Right atrium auricular region (tissue), 2 donors: ENCODE measurements at regions not wholly inside any gene's neighbourhood (a gene's known extent, or its start where the extent isn't known, plus 50 kb on each side); places are given as distances from the start of the nearest gene placed in this dataset.

Source experiments
- DNase-seq: peaks from one replicate; pipeline ENCODE4 v3.0.0-alpha.2; 2019; ENCODE audit warnings: low spot score
- H3K27ac ChIP-seq, 2 donors: fragments of 200-600 bp; sonication (generic); 1 replicate in 1 of 2; 2 replicates in 1 of 2; pipeline ENCODE4 v1.5.1; 2016 to 2019
- H3K27me3 ChIP-seq, 2 donors: fragments of 200-600 bp; sonication (generic); one replicate each; pipeline versions ENCODE4 v1.5.1 to v1.6.0; 2017 to 2019
- H3K36me3 ChIP-seq: fragments of 200-600 bp; sonication (generic); one replicate; pipeline ENCODE4 v1.5.1; 2016
- H3K4me1 ChIP-seq, 2 donors: fragments of 200-600 bp; sonication (generic); one replicate each; pipeline versions ENCODE4 v1.5.1 to v1.6.0; 2017 to 2019
- H3K4me3 ChIP-seq, 2 donors: fragments of 200-600 bp; sonication (generic); 1 replicate in 1 of 2; 2 replicates in 1 of 2; pipeline ENCODE4 v1.5.1; 2017 to 2019; ENCODE audit warnings: mild to moderate bottlenecking in 1 of 2, moderate library complexity in 1 of 2
- H3K9me3 ChIP-seq, 2 donors: fragments of 200-600 bp; sonication (generic); one replicate each; pipeline ENCODE4 v1.5.1; 2019
- CTCF ChIP-seq, 2 donors: fragments of 200-600 bp; sonication (generic); IDR thresholded peaks; one replicate each; pipeline ENCODE4 v1.5.1; 2019; ENCODE audit warnings: antibody characterized with exemption in 2 of 2

GRCh38 chr20:6691516-6691915, 76.0 kb upstream of the BMP2 start:
- DNase-seq, result no peak
- no peaks in the 10 kb centered on the region for H3K36me3 ChIP-seq
- no peaks in the 10 kb centered on the region for H3K27me3 ChIP-seq
- no peak overlapping the region for H3K27ac ChIP-seq
- no peak overlapping the region for H3K4me3 ChIP-seq
- H3K4me1 ChIP-seq, result no peaks in the 10 kb centered on the region
- no peak for TF ChIP-seq CTCF (IDR thresholded peaks at IDR 0.05)
- H3K9me3 ChIP-seq, result no peaks in the 10 kb centered on the region

GRCh38 chr20:6689339-6689973, 78.0 kb upstream of the BMP2 start:
- H3K36me3 ChIP-seq, result no peaks in the 10 kb centered on the region
- no peak for TF ChIP-seq CTCF (IDR thresholded peaks at IDR 0.05)
- no peaks in the 10 kb centered on the region for H3K9me3 ChIP-seq
- no peaks in the 10 kb centered on the region for H3K27me3 ChIP-seq
- no peak for DNase-seq
- no peak overlapping the region for H3K4me3 ChIP-seq
- no peak overlapping the region for H3K27ac ChIP-seq
- no peaks in the 10 kb centered on the region for H3K4me1 ChIP-seq

- H3K4me3 ChIP-seq, result no peak overlapping the region
- no peak for TF ChIP-seq CTCF (IDR thresholded peaks at IDR 0.05)
- no peaks in the 10 kb centered on the region for H3K27me3 ChIP-seq
- H3K4me1 ChIP-seq, result no peaks in the 10 kb centered on the region
- H3K27ac ChIP-seq, result no peak overlapping the region
- H3K9me3 ChIP-seq, result no peaks in the 10 kb centered on the region
- H3K36me3 ChIP-seq, result no peaks in the 10 kb centered on the region
- no peak for DNase-seq
Observed at GRCh38 chr20:6686171-6686570, 81.3 kb upstream of the BMP2 start.

- TF ChIP-seq CTCF (IDR thresholded peaks at IDR 0.05), result no peak
- no peak overlapping the region for H3K27ac ChIP-seq
- no peak for DNase-seq
- no peaks in the 10 kb centered on the region for H3K36me3 ChIP-seq
- H3K27me3 ChIP-seq, result no peaks in the 10 kb centered on the region
- H3K9me3 ChIP-seq, result no peaks in the 10 kb centered on the region
- no peaks in the 10 kb centered on the region for H3K4me1 ChIP-seq
- no peak overlapping the region for H3K4me3 ChIP-seq
Observed at GRCh38 chr20:6685626-6686025, 81.9 kb upstream of the BMP2 start.

GRCh38 chr20:6685181-6685582, 82.3 kb upstream of the BMP2 start:
- no peak for DNase-seq
- no peaks in the 10 kb centered on the region for H3K9me3 ChIP-seq
- H3K36me3 ChIP-seq, result no peaks in the 10 kb centered on the region
- no peaks in the 10 kb centered on the region for H3K4me1 ChIP-seq
- no peak overlapping the region for H3K27ac ChIP-seq
- TF ChIP-seq CTCF (IDR thresholded peaks at IDR 0.05), result no peak
- no peak overlapping the region for H3K4me3 ChIP-seq
- no peaks in the 10 kb centered on the region for H3K27me3 ChIP-seq
